Frontal cortex (tissue), 3 donors: ENCODE measurements at regions not wholly inside any gene's neighbourhood (a gene's known extent, or its start where the extent isn't known, plus 50 kb on each side); places are given as distances from the start of the nearest gene placed in this dataset.
"Not testable (repeated sequence)": the region's sequence is repeated elsewhere in the genome, so short reads cannot be mapped to it uniquely, and the experiment has no call there.

Source experiments
- DNase-seq, 2 donors: peaks; one replicate each; pipeline ENCODE4 v3.0.0; 2012; ENCODE audit warnings: low spot score in 2 of 2
- FAIRE-seq: peaks from 2 replicates; lab custom pipeline; 2012; peaks lifted over from hg19 to GRCh38; lab: Jason Lieb, UNC
- donor health status: control.
- donor health status: control.
- donor health status: control.

- no peak for DNase-seq
- FAIRE-seq = no peak
Measured at GRCh38 chr7:69398986-69399385, 199.3 kb upstream of the AUTS2 start.

DNA sequence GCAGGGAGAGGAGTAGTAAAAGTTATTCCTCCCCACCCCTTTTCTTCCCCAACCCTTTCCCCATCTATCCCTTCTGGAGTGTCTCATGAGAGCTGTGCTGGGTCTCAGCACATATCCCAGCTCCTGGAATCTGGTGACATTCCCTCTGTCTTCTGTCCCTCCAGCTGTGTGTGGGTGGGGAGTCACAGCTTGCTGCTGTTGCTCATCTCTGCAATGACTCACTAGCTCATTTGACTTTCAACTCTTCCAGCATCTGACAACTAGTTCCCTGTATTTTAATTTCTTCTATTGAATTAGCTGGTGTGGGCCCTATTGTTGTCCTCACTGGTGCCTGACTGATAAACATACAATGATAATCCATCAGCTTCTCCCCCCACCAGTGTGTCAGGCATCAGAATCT, 198.9 kb upstream of the AUTS2 start:
- no peak for FAIRE-seq
- DNase-seq = peak; percentile 49 to 69

- no peak for FAIRE-seq
- DNase-seq = no peak
Measured at GRCh38 chr7:69402696-69403095, 195.6 kb upstream of the AUTS2 start.

- DNase-seq (no peak), FAIRE-seq (no peak)
Measured at GRCh38 chr7:69403169-69403568, 195.1 kb upstream of the AUTS2 start.

GRCh38 chr7:69411018-69411417, 187.3 kb upstream of the AUTS2 start:
- no peak for DNase-seq
- FAIRE-seq = no peak

GRCh38 chr7:69411466-69411865, 186.8 kb upstream of the AUTS2 start:
- FAIRE-seq = no peak
- DNase-seq = no peak

GRCh38 chr7:69412331-69413146, 185.7 kb upstream of the AUTS2 start:
- FAIRE-seq (no peak), DNase-seq (peak in 1 of 2 donors; percentile 58)

- no peak for DNase-seq
- no peak for FAIRE-seq
Measured at GRCh38 chr7:69414555-69414954, 183.7 kb upstream of the AUTS2 start.

GRCh38 chr7:69418869-69419670, 179.2 kb upstream of the AUTS2 start:
- no peak for DNase-seq
- FAIRE-seq = no peak

DNA sequence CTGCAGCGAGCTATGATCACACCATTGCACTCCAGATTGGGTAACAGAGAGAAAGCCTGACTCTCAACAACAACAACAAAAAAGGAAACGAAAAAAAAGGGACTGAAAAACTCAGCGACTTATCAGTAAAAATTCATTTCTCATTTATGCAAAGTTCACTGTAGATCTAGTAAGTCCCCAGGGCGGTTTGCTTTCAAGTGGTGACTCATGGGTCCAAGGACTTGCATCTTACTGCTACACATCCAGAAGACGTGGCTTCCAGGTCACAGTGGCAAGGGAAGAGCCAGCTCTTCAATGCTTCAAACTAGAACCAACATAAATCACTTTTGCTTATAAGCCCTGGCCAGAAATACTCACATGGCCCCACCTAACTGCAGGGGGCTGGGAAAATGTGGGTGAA, 178.3 kb upstream of the AUTS2 start:
- DNase-seq = no peak
- FAIRE-seq = no peak

GRCh38 chr7:69422574-69422985, 175.7 kb upstream of the AUTS2 start:
- DNase-seq (no peak), FAIRE-seq (no peak)

- DNase-seq (no peak), FAIRE-seq (no peak)
Measured at GRCh38 chr7:69426705-69427104, 171.6 kb upstream of the AUTS2 start.

- FAIRE-seq = no peak
- no peak for DNase-seq
Measured at GRCh38 chr7:69428089-69428488, 170.2 kb upstream of the AUTS2 start.

DNA sequence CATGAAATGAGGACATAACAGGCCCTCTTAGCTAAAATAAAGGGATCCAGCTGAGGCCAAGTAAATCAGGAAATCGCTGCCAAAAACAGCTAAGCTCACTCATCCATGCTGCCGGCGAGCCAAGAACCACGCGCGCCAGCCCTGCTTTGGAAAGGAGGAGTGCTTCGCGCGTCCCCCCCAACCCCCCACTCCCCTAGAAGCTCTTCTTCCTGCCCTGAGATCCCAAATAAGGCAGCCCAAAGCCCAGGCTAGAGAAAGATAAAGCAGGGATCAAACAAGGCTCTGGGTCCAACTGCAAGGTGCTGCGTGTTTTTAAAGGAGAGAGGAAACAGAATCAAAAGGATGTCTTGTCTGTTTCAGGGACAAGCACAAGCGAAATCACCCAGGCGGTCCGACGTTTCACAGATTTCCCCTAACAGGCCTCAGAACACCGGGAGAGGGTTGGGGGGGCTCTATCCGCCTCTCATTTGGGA, 168.3 kb upstream of the AUTS2 start:
- no peak for FAIRE-seq

DNA sequence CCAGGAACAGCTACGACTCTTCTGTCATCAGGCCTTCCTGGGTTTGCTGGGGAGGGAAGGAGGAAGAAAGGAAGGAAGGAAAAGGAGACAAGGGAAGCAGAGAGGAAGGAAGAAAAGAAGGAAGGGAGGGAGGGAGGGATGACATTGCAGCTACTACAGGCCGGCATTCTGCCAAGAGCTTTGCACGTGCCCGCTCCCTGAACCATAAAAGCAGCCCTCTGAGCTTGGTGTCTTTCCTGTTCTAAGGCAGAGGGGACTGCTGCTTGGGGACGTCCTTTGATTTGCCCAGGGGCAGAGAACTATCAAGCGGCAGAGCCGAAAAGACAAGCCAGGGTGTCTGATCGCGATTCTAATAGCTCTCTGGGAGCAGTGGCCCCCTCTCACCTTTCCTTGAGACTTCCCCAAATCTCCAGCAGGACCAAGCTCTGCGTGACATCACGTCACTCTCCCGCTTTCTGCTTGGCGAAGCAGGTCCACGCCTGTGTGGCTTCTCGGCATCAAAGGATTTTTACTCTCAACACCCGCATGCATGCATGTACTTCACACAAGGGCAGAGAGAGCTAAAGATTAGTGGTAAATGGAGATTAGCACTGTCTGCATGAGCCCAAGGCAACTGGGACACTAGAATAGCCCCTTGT, 167.8 kb upstream of the AUTS2 start:
- no peak for FAIRE-seq
- peak in 1 of 2 donors; percentile 26 for DNase-seq

More for the DNA sequence above, 168.3 kb upstream of the AUTS2 start:
- peak; percentile 8 to 60 for DNase-seq

DNA sequence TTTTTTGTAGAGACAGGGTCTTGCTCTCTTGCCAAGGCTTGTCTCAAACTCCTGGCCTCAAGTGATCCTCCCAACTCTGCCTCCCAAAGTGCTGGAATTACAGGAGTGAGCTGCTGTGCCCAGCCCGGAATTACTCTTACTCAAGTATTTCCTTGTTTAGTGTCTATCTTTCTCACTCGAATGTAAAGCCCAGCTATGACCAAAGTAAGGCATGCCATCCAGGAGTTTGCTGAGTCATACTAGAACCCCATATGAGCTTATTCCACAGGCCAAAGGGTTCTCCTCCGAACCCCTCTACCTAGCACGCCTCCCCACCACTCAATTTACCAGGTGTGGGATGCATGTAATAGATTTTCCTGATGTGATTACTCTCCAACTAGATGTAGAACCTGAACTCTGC, 166.6 kb upstream of the AUTS2 start:
- no peak for DNase-seq
- FAIRE-seq = no peak

GRCh38 chr7:69432276-69432675, 166.0 kb upstream of the AUTS2 start:
- DNase-seq, FAIRE-seq: not testable (repeated sequence)

DNA sequence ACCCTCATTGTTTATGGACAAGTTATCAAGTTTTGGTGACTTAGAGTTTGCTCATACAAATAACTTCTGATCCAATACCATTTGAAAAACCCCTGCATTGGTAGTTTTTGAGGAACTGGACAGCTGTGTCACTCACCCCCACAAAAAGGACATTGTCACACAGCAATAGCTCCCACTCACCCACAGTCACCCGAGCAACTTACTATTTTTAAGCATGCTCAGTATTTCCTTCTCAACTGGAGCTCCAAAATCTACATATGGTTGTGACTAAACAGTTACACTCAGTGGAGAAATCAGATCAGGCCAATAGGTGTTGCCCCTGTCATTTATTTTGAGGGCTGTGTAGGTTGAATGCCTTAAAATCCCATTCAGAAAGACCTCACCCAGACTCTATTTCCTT, 165.2 kb upstream of the AUTS2 start:
- DNase-seq = no peak
- FAIRE-seq = no peak

GRCh38 chr7:69434398-69434815, 163.9 kb upstream of the AUTS2 start:
- FAIRE-seq (no peak), DNase-seq (no peak)

DNA sequence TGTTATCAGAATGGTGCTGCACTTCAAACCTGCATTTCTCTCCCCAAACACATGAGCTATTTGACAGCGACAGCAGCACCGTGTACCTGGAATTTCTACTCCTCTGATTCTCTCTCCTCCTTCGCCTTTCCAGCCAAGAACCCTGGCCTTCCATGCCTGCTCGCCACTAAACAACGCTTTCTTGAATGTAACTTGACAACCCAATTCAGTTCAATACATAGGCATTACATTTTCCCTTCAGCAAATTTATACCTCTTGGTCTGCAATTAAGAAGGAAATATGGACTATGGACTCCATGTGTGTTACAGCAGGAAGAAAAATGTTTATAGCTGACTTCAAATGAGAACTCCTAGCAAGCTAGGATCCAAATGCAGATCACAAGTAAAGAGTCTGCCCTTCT, 162.6 kb upstream of the AUTS2 start:
- FAIRE-seq = no peak
- no peak for DNase-seq

DNA sequence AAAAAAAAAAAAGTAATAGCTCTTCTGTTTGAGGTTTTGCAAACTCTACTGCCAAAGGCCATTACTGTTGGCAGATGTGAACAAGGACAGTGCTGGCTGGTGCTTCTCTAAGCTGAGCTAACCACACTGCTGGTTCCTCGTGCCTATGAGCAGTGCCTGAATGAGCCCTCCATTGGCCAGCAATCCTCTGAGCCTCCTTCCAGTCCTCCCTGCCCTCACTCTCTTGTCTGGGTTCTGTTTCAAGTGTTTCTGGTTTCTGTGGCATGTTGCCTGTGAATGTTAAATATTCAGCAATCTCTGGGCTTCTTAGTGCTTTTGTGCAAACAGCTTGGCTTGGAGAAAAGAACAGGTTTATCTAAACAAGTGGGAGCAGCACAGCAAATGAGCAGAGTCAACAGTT, 161.3 kb upstream of the AUTS2 start:
- no peak for DNase-seq

More for the DNA sequence above, 161.3 kb upstream of the AUTS2 start:
- no peak for FAIRE-seq
